CD4-positive, alpha-beta T cell treated with Interleukin-21 for 1 hour (primary cell): ENCODE measurements at regions not wholly inside any gene's neighbourhood (a gene's known extent, or its start where the extent isn't known, plus 50 kb on each side); places are given as distances from the start of the nearest gene placed in this dataset.
A peak's percentile ranks its signal among the peaks of the same experiment; 100 is the strongest.
"Not testable (repeated sequence)": the region's sequence is repeated elsewhere in the genome, so short reads cannot be mapped to it uniquely, and the experiment has no call there.

Experiments used
- DNase-seq: peaks from one replicate; pipeline ENCODE4 v3.0.0-alpha.2; 2020

GRCh38 chr14:59018978-59019377 is 169.5 kb upstream of the DAAM1 start:
- no peak for DNase-seq

DNA sequence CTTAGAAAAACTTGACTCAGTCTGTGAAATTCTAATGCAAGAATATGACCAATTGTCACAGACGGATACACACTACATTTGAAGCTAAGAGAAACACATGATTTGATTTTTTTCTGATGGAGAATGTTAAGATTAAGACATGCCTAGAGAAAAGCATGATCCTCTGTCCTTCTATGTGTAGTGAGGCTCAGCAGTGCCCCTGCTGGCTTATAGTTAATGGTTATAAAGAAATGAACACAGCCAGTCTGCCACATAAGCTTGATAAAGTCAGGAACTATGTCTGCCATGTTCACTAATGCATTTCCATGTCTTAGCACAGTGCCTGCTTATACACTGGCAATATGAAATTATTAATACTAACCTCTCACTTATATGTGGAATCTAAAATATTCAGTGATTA is 168.1 kb upstream of the DAAM1 start:
- DNase-seq, result no peak

GRCh38 chr14:59022144-59022543 is 166.3 kb upstream of the DAAM1 start:
- no peak for DNase-seq

DNA sequence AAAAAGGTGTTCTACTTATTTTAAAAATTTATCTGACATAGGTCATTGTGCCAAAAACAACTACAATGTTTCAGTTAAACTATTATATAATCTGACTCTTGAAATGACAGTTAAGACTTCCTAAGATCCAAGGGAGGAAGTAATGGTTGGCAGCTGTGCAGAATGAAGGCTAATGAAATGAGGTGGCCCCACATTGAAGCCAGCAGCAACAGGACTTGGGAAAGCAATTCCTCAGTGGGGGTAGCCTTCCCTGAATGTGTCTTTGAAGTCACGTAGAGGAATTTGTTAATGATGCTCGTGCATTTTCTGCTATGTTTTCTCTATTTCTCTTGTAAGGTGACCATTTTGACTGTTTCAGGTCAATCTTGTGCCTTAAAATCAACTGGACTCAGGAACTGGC is 162.4 kb upstream of the DAAM1 start:
- no peak for DNase-seq

DNA sequence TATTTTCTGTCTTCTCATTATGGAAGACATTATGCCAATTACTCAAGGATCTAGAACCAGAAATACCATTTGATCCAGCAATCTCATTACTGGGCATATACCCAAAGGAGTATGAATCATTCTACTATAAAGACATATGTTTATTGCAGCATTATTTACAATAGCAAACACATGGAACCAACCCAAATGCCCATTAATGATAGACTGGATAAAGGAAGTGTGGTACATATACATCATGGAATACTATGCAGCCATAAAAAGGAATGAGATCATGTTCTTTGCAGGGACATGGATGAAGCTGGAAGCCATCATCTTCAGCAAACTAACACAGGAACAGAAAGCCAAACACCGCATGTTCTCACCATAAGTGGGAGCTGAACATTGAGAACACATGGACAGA is 161.8 kb upstream of the DAAM1 start:
- not testable (repeated sequence) for DNase-seq

DNA sequence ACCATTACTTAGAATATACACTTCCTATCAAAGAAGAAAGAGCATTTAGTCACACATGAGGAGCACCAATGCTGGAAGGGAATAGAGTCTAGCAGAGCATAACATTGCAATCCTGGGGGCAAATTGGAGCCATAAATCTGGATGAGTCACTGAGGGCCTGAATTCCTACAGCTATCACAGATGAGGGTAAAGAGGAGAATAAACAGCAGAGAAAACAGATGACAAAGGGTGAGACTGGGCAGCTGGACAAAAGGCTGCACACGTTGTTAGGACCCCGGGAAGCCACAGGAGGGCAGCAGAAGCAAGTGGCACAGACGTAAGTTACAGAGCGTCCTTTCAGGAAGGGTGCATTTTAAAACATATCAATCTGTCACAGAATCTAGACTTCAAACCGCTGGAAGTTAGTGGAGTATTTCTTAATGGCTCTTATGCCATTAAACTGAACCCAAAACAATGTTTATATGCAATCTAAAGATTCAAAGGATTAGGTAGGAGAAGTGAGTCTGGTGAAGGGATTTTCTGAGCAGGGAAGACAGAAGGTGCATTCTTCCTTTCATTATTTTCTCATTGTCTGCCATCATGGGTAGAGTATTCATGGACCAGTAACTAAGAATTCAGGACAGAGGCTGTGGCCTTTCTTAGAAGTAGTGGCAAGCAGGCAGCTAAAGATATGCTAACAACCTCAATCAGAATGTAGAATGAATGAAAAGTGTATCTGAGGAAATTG is 159.8 kb upstream of the DAAM1 start:
- DNase-seq, result peak; percentile 2

GRCh38 chr14:59032826-59033225 is 155.6 kb upstream of the DAAM1 start:
- no peak for DNase-seq

DNA sequence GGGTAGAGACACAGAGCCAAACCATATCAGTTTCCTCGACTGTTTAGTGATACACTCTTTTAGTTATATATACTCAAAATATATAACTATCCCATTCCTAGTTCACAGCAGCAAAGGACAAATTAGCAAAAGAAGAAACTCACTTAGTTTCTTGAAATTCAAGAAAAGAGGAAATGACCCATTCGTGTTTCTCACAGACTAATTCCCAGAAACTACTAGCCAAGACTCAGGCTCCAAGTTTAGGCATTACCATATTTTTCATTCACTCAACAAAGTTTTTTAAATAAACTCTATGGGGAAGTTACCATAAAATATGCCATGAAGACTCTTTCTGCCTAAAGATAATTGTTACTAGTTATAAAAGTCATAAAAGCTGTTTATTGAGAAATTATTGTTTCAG is 152.3 kb upstream of the DAAM1 start:
- DNase-seq, result no peak

- no peak for DNase-seq
Measured at GRCh38 chr14:59037086-59037485, 151.4 kb upstream of the DAAM1 start.

- DNase-seq, result no peak
Measured at GRCh38 chr14:59037620-59038019, 150.8 kb upstream of the DAAM1 start.

DNA sequence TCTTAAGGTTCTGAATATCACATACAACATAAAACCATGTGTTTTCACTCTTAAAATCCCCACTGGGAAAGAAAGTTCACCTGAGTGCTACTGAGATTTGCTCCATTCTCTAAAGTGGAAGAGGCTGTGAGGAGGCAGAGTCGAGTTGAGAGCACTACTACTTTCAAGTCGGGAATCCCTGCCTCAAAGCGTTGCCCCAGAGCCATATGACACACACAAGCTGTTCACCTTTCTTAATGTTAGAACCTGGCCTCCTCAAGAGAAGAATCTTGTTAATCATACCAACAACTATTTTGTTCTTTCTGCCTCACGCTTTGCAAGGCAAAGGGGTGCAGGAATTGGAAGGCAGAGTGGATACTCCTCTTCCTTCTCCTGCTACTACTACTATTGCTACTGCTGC is 149.7 kb upstream of the DAAM1 start:
- no peak for DNase-seq

DNA sequence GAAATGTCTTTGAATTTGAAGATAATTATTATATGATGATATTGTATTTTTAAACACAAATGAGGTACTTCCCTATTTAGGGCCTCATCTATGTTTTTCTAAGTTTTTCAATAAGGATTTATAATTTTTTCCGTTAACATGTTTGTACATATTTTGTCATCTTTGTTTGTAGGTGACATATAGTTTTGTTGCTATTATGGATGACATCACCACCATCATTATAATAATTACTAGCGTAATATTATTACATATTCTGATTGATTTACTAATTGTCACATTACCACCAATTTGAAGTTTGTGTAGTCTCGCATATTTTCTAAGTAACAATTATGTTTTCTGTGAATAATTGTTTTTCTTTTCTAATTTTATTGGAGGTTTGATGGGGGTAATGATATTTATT is 147.2 kb upstream of the DAAM1 start:
- no peak for DNase-seq

GRCh38 chr14:59044707-59045106 is 143.8 kb upstream of the DAAM1 start:
- DNase-seq, result no peak

GRCh38 chr14:59046746-59047145 is 141.7 kb upstream of the DAAM1 start:
- DNase-seq, result no peak

DNA sequence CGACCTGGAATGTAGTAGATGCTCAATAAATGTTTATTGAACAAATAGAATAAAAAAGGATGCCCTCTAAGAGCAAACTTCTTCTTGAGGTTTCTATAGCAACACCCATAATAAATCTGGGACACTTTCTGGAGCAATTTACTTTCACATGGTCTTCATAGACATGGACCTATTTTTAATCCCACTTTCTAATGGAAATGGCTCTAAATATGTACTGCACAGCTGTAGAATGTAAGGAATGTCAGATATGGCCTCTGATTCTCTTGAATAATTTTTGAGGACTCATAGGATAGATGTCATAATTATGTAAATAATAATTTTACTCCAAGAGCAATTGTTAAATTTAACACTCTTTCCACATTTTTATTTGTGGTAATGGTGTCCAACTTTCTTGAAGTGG is 133.5 kb upstream of the DAAM1 start:
- DNase-seq, result no peak

GRCh38 chr14:59055439-59056045 is 132.9 kb upstream of the DAAM1 start:
- DNase-seq, result peak; percentile 24

GRCh38 chr14:59057551-59057950 is 130.9 kb upstream of the DAAM1 start:
- no peak for DNase-seq

DNA sequence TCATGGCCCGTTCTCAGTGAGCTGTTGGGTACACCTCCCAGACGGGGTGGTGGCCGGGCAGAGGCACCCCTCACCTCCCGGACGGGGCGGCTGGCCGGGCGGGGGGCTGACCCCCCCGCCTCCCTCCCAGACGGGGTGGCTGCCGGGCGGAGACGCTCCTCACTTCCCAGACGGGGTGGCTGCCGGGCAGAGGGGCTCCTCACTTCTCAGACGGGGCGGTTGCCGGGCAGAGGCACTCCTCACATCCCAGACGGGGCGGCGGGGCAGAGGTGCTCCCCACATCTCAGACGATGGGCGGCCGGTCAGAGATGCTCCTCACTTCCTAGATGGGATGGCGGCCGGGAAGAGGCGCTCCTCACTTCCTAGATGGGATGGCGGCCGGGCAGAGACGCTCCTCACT is 129.7 kb upstream of the DAAM1 start:
- not testable (repeated sequence) for DNase-seq

- no peak for DNase-seq
Measured at GRCh38 chr14:59060841-59061240, 127.6 kb upstream of the DAAM1 start.

DNA sequence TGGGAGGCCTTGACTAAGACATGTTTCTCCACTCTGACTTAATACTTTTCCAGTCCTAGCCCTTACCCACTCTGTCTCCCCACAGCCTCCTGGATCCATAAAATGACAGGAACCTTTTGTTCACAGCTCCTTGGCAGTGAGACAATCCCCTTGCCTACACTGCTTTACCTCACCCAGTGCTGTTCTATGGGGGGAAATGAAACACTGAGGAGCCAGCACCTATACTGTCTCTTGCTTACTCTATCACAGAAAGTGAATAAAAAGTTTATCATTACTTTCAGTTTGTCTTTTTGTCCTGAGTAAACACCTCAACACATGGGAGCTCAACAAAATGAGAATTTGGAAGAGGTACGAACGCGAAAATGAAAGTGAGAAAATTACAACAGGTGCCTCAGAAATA is 127.2 kb upstream of the DAAM1 start:
- DNase-seq, result no peak

- DNase-seq, result no peak
Measured at GRCh38 chr14:59063259-59063658, 125.2 kb upstream of the DAAM1 start.

- DNase-seq, result no peak
Measured at GRCh38 chr14:59067127-59067894, 121.2 kb upstream of the DAAM1 start.

GRCh38 chr14:59069163-59069854 is 119.2 kb upstream of the DAAM1 start:
- no peak for DNase-seq

- no peak for DNase-seq
Measured at GRCh38 chr14:59075506-59075905, 113.0 kb upstream of the DAAM1 start.
